ENCODE measurements at regions not wholly inside any gene's neighbourhood (a gene's known extent, or its start where the extent isn't known, plus 50 kb on each side); places are given as distances from the start of the nearest gene placed in this dataset.

- no peak overlapping the region for H3K4me3 ChIP-seq (ENCODE audit: low read depth in 1 of 2, low read length in 2 of 2)
- no peaks in the 10 kb centered on the region for H3K9me3 ChIP-seq (ENCODE audit: insufficient read depth, low read length, severe bottlenecking)
- DNase-seq (no peak), ATAC-seq (ENCODE audit: insufficient read depth, low read depth) (no peak)
- no peak overlapping the region for H2AFZ ChIP-seq (ENCODE audit: low read depth, low read length)
- H3K27me3 ChIP-seq (ENCODE audit: insufficient read depth, low read length, poor library complexity): no peaks in the 10 kb centered on the region
- H3K79me2 ChIP-seq (ENCODE audit: insufficient read depth, low read length): no peaks in the 10 kb centered on the region
- no peak overlapping the region for H3K9ac ChIP-seq (ENCODE audit: low read depth, low read length)
- no peak overlapping the region for H3K27ac ChIP-seq (ENCODE audit: low read length)
- TF ChIP-seq EZH2 (IDR thresholded peaks at IDR 0.05; ENCODE audit: borderline replicate concordance, low read depth, low read length, severe bottlenecking) (no peak), CTCF (IDR thresholded peaks at IDR 0.05; ENCODE audit: borderline replicate concordance, extremely low read depth, low read length, poor library complexity, severe bottlenecking) (no peak)
- no peaks in the 10 kb centered on the region for H3K4me1 ChIP-seq (ENCODE audit: insufficient read depth, low read length)
- H4K20me1 ChIP-seq (ENCODE audit: insufficient read depth, low read length): no peaks in the 10 kb centered on the region
- no peaks in the 10 kb centered on the region for H3K36me3 ChIP-seq (ENCODE audit: insufficient read depth, low read length)
- no peak overlapping the region for H3K4me2 ChIP-seq (ENCODE audit: insufficient read depth, low read length)
Measured at GRCh38 chr4:127534041-127534825, 98.5 kb upstream of the INTU start.

- no peak overlapping the region for H3K4me2 ChIP-seq (ENCODE audit: insufficient read depth, low read length)
- H3K27ac ChIP-seq (ENCODE audit: low read length): no peak overlapping the region
- DNase-seq: no peak
- H3K4me1 ChIP-seq (ENCODE audit: insufficient read depth, low read length): no peaks in the 10 kb centered on the region
- no peak for ATAC-seq (ENCODE audit: insufficient read depth, low read depth)
- no peaks in the 10 kb centered on the region for H3K9me3 ChIP-seq (ENCODE audit: insufficient read depth, low read length, severe bottlenecking)
- no peak overlapping the region for H3K4me3 ChIP-seq (ENCODE audit: low read depth in 1 of 2, low read length in 2 of 2)
- H3K79me2 ChIP-seq (ENCODE audit: insufficient read depth, low read length): no peaks in the 10 kb centered on the region
- H3K27me3 ChIP-seq (ENCODE audit: insufficient read depth, low read length, poor library complexity): peaks cover 4% of the 10 kb centered on the region
- H3K36me3 ChIP-seq (ENCODE audit: insufficient read depth, low read length): no peaks in the 10 kb centered on the region
- H3K9ac ChIP-seq (ENCODE audit: low read depth, low read length): no peak overlapping the region
- TF ChIP-seq EZH2 (IDR thresholded peaks at IDR 0.05; ENCODE audit: borderline replicate concordance, low read depth, low read length, severe bottlenecking): no peak
- TF ChIP-seq CTCF (IDR thresholded peaks at IDR 0.05; ENCODE audit: borderline replicate concordance, extremely low read depth, low read length, poor library complexity, severe bottlenecking): no peak
- H4K20me1 ChIP-seq (ENCODE audit: insufficient read depth, low read length): no peaks in the 10 kb centered on the region
- H2AFZ ChIP-seq (ENCODE audit: low read depth, low read length): no peak overlapping the region
Measured at GRCh38 chr4:127538016-127538415, 94.7 kb upstream of the INTU start.

GRCh38 chr4:127540497-127541025, 92.2 kb upstream of the INTU start:
- Histone ChIP-seq H3K4me1 (ENCODE audit: insufficient read depth, low read length) (no peaks in the 10 kb centered on the region), H4K20me1 (ENCODE audit: insufficient read depth, low read length) (no peaks in the 10 kb centered on the region), H3K4me3 (ENCODE audit: low read depth in 1 of 2, low read length in 2 of 2) (no peak overlapping the region), H2AFZ (ENCODE audit: low read depth, low read length) (no peak overlapping the region), H3K36me3 (ENCODE audit: insufficient read depth, low read length) (no peaks in the 10 kb centered on the region), H3K79me2 (ENCODE audit: insufficient read depth, low read length) (no peaks in the 10 kb centered on the region), H3K27me3 (ENCODE audit: insufficient read depth, low read length, poor library complexity) (peaks cover 4% of the 10 kb centered on the region), H3K27ac (ENCODE audit: low read length) (no peak overlapping the region), H3K9me3 (ENCODE audit: insufficient read depth, low read length, severe bottlenecking) (no peaks in the 10 kb centered on the region), H3K4me2 (ENCODE audit: insufficient read depth, low read length) (no peak overlapping the region), H3K9ac (ENCODE audit: low read depth, low read length) (no peak overlapping the region)
- DNase-seq: no peak
- TF ChIP-seq CTCF (IDR thresholded peaks at IDR 0.05; ENCODE audit: borderline replicate concordance, extremely low read depth, low read length, poor library complexity, severe bottlenecking) (no peak), EZH2 (IDR thresholded peaks at IDR 0.05; ENCODE audit: borderline replicate concordance, low read depth, low read length, severe bottlenecking) (no peak)
- ATAC-seq (ENCODE audit: insufficient read depth, low read depth): no peak
